Effector CD4-positive, alpha-beta T cell (primary cell): ENCODE measurements at regions not wholly inside any gene's neighbourhood (a gene's known extent, or its start where the extent isn't known, plus 50 kb on each side); places are given as distances from the start of the nearest gene placed in this dataset.

Experiments
- DNase-seq: peaks from one replicate; pipeline ENCODE4 v3.0.0-alpha.2; 2020

- no peak for DNase-seq
Measured at GRCh38 chr13:104085611-104086010, 1019.4 kb upstream of the SLC10A2 start.

GRCh38 chr13:104074326-104074725 lies 1008.1 kb upstream of the SLC10A2 start:
- DNase-seq: no peak

- DNase-seq: no peak
Measured at GRCh38 chr13:104071806-104072205, 1005.6 kb upstream of the SLC10A2 start.

- DNase-seq: no peak
Measured at GRCh38 chr13:104065328-104065727, 999.1 kb upstream of the SLC10A2 start.

- no peak for DNase-seq
Measured at GRCh38 chr13:104057861-104058260, 991.6 kb upstream of the SLC10A2 start.

- DNase-seq: no peak
Measured at GRCh38 chr13:104045907-104046306, 979.7 kb upstream of the SLC10A2 start.

DNA sequence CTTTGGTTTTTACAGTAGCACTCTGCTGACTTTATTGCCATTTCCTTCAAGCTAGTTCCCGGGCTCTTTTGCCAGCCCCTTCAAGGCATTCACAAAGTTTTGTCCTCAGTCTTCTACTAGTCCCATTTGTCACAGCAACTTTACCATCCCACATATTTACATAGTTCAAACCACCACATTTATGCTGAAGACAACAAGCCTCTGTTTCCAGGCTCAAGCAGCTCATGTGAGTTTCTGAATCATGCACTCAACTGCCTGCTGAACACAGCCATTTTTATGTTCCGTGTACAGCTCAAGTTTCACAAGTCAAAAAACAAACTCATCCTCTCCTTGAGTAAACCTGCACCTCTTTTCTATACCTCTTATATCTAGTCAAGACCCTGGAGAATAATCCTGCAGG lies 977.0 kb upstream of the SLC10A2 start:
- DNase-seq: no peak

DNA sequence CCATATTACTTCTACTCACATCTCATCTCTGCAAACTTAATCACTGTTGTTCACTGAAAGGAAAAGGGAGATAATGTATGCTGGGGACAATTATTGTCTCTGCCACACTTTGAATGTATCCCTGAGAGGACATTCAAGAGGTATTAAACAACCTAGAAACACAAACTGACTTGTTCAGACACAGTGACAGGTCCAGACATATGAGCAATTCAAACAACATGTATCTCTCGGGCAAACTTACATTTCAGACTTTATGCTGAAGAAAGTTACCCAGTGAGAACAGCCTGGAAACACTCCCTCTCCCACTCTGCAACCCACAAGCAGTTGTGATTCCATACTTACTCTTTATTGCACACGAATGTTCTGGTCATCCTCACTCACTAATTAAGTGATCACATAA lies 968.7 kb upstream of the SLC10A2 start:
- no peak for DNase-seq

- DNase-seq: no peak
Measured at GRCh38 chr13:104025303-104025702, 959.1 kb upstream of the SLC10A2 start.

DNA sequence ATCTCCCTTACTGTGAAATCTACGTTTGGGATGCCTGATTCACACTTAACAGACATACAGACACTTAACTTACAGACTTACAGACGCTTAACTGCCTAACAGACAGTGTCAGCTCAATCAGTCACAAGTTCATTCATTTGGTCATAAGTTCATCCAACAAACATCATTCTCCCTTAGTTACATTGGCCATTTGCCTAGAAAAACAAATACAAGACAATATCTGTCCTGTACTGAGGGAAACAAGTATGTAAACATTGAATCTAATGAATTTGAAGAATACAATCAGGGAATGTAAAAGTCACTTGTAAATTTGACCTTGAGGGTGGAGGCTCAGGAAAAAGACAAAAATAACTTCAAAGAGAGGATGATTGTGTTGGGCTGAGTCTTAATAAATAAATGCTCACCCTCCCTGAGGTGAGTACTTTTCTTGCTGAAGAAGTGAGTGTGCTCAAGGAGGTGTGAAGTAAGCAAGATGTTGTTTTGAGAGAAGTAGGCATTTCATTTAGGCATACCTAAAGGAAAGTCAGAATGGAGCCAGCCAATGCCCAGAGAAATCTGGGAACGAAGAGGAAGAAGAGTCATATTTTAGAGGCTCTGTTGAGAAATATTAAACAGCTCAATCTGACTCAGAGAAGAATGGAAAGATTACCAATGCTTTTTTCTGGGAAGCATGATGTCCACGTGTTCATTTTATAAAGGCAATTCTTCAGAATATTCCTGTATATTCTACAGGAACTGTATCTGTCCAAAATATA lies 958.4 kb upstream of the SLC10A2 start:
- no peak for DNase-seq

GRCh38 chr13:104021806-104022397 lies 955.7 kb upstream of the SLC10A2 start:
- no peak for DNase-seq

- DNase-seq: no peak
Measured at GRCh38 chr13:104017317-104017716, 951.1 kb upstream of the SLC10A2 start.

GRCh38 chr13:104015646-104016396 lies 949.6 kb upstream of the SLC10A2 start:
- DNase-seq: no peak

GRCh38 chr13:104014803-104015645 lies 948.8 kb upstream of the SLC10A2 start:
- no peak for DNase-seq

DNA sequence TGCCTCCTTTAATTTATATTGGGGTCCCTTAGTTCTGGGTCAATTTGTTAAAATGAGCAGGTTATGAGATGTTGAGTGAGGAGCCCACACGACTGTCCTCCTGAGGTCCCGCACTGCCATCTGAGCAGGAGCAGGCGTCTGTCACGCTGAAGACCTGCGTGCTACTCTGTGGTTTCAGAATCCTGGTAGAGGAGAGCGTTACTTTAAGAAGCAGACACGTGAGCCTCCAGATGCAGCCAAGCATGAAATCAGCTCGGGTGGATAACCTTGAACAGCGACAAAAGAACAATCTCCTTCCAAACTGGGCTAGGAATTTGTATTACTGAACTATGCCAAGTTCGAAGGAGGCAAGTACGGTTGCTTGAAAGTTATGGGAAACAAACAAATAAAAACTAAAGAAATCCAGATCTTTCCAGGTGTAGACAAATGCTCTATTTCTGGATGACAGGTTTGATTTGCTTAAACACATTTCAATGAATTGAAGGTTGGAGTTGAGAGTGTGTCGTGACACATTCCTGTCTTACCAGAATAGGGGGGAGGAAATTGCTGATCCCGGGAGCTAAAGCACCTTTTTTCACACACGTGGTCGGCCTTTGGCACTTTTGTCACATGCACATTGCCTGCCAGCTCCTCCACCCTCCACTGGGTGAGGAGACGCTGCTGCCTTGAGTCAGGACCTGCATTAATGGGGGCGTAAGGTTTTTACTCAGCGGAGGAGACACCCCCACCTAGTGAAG lies 945.5 kb upstream of the SLC10A2 start:
- no peak for DNase-seq

GRCh38 chr13:104008541-104009435 lies 942.6 kb upstream of the SLC10A2 start:
- no peak for DNase-seq

DNA sequence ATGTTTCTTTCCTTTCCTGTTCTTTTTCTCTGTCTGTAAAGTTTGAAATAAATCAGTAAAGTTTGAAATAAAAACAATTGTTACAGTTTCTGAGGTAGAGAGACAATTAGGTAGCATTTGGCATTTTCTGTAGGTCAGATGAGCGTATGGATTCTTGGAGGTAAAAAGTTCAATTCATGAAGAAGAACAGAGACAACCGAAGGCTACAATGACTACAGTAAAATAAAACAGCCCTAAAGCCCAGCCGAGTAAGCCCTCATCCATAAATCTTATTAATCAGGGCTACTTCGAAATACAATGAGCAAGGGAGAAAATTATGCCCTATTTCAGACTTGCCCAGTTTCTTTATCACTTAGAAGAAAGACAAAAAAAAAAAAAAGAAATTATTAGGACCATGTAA lies 941.9 kb upstream of the SLC10A2 start:
- no peak for DNase-seq

- DNase-seq: no peak
Measured at GRCh38 chr13:104006625-104007075, 940.4 kb upstream of the SLC10A2 start.

DNA sequence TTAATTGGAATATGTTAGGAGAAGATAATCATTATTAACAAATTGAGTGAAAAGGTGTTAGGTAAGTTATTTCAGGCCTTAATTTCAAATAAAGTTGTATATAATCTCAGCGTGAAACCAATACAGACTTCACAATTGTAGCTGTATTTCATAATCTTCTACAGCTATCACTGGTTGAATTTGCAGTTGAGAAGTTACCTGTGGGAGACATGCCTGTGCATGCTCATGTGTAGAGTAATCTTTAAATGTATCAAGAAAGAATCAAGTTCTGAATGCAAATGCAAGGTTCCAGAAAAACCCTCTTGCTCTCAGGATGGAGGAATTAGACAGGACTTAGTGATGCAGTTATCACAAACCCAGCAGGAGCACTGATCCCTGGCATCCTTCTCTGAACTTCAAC lies 938.4 kb upstream of the SLC10A2 start:
- DNase-seq: no peak

DNA sequence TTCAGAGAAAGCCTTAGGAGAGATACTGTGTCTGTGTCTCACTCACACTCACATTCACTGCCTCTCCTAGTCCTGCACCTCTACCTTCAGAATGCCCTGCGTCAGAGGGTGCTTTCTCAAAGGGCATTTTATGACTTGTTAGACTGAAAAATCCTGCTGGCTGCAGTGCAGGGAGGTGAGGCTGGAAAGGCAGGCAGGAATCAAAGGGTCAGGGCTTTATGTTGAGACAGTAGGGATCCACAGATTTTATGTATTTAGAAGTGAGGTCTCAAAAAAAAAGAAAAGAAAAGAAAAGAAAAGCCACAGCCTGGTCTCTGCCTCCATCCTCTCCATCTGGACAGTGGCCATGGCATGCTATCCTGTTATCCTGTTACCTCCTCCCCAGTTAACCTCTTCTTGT lies 936.0 kb upstream of the SLC10A2 start:
- no peak for DNase-seq

DNA sequence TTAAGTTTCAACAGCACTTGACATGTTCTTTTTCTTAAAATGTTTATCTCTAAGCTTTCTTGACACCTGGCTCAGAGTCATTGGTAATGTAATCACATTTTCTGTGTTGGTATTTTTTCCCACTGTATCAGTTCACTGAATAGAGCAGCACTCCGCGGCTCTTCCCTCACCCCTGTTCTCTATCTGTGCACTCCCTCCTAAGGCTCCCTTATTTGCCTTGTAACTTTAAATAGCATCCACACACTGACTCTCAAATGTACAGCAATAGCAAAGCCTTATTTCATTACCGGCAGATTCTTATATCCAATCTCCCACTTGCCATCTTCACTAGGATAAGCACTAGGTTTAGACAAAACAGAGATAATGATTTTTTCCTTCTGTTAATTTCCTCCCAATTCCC lies 935.5 kb upstream of the SLC10A2 start:
- DNase-seq: no peak
